ENCODE measurements at regions not wholly inside any gene's neighbourhood (a gene's known extent, or its start where the extent isn't known, plus 50 kb on each side); places are given as distances from the start of the nearest gene placed in this dataset.

- Histone ChIP-seq H3K27me3 (no peaks in the 10 kb centered on the region), H3K36me3 (no peaks in the 10 kb centered on the region), H3K9me3 (peaks cover 0 to 10% of the 10 kb centered on the region in 2 donors), H3K4me3 (no peak overlapping the region), H3K4me1 (peaks cover 0 to 22% of the 10 kb centered on the region in 2 donors), H3K27ac (no peak overlapping the region)
- DNase-seq (ENCODE audit: low spot score): no peak
- TF ChIP-seq CTCF (IDR thresholded peaks at IDR 0.05): no peak
Measured at GRCh38 chr20:17885076-17885475, 83.5 kb downstream of the SNX5 start.

GRCh38 chr20:17884307-17885003 is 84.1 kb downstream of the SNX5 start:
- H3K27ac ChIP-seq: no peak overlapping the region
- no peak for DNase-seq (ENCODE audit: low spot score)
- H3K36me3 ChIP-seq: no peaks in the 10 kb centered on the region
- H3K4me3 ChIP-seq: no peak overlapping the region
- H3K27me3 ChIP-seq: no peaks in the 10 kb centered on the region
- peaks cover 0 to 22% of the 10 kb centered on the region in 2 donors for H3K4me1 ChIP-seq
- no peak for TF ChIP-seq CTCF (IDR thresholded peaks at IDR 0.05)
- peaks cover 0 to 7% of the 10 kb centered on the region in 2 donors for H3K9me3 ChIP-seq

GRCh38 chr20:17883592-17884306 is 84.8 kb downstream of the SNX5 start:
- Histone ChIP-seq H3K9me3 (peaks cover 0 to under 1% of the 10 kb centered on the region in 2 donors), H3K4me3 (no peak overlapping the region), H3K27ac (no peak overlapping the region), H3K4me1 (peaks cover 0 to 26% of the 10 kb centered on the region in 2 donors), H3K27me3 (no peaks in the 10 kb centered on the region), H3K36me3 (no peaks in the 10 kb centered on the region)
- no peak for DNase-seq (ENCODE audit: low spot score)
- no peak for TF ChIP-seq CTCF (IDR thresholded peaks at IDR 0.05)

GRCh38 chr20:17882834-17883591 is 85.6 kb downstream of the SNX5 start:
- no peak for TF ChIP-seq CTCF (IDR thresholded peaks at IDR 0.05)
- Histone ChIP-seq H3K9me3 (no peaks in the 10 kb centered on the region), H3K36me3 (no peaks in the 10 kb centered on the region), H3K27me3 (no peaks in the 10 kb centered on the region), H3K4me3 (no peak overlapping the region), H3K27ac (no peak overlapping the region), H3K4me1 (peaks cover 0 to 31% of the 10 kb centered on the region in 2 donors)
- DNase-seq (ENCODE audit: low spot score): no peak

- Histone ChIP-seq H3K27ac (no peak overlapping the region), H3K4me1 (peaks cover 0 to 31% of the 10 kb centered on the region in 2 donors), H3K27me3 (no peaks in the 10 kb centered on the region), H3K36me3 (no peaks in the 10 kb centered on the region), H3K4me3 (no peak overlapping the region), H3K9me3 (no peaks in the 10 kb centered on the region)
- DNase-seq (ENCODE audit: low spot score): no peak
- no peak for TF ChIP-seq CTCF (IDR thresholded peaks at IDR 0.05)
Measured at GRCh38 chr20:17882065-17882833, 86.3 kb downstream of the SNX5 start.

All from right atrium auricular region (tissue), 2 donors.